HL-60/S4 treated with retinoic acid at 250 ng/mL for 4 days and 3 days (cell line): ENCODE measurements at regions not wholly inside any gene's neighbourhood (a gene's known extent, or its start where the extent isn't known, plus 50 kb on each side); places are given as distances from the start of the nearest gene placed in this dataset.
"Not testable (repeated sequence)": the region's sequence is repeated elsewhere in the genome, so short reads cannot be mapped to it uniquely, and the experiment has no call there.

ENCODE experiments used
- in situ Hi-C: fragments of 300-500 bp; cut with MboI; formaldehyde crosslinking; loops from 2 replicates; pipeline ENCODE4 v1.7.0; 2022; ENCODE audit warnings: low sequenced_read_pairs

DNA sequence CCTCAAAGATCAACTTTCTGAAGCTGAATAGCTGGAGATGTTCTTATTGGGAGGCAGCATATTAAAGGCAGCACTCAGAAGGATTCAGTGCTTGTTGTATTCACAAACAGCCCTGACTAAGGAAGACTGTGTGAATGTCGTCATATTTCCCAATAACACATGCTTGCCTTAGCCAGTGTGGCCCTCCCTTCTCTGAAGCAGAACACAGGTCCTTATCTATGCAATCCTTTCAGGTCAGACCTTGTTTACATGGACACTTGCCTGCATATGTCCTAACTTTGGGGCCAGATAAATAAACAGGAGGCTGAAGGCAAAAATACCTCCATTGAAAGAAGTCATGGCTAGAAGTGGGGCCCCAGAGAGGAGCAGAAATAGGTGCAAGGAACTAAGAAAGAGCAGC, 97.2 kb downstream of the SLC4A3 start:
- in situ Hi-C loops: no loop called here

GRCh38 chr2:219726916-219727315, 99.5 kb downstream of the SLC4A3 start:
- in situ Hi-C loops: no loop called here

DNA sequence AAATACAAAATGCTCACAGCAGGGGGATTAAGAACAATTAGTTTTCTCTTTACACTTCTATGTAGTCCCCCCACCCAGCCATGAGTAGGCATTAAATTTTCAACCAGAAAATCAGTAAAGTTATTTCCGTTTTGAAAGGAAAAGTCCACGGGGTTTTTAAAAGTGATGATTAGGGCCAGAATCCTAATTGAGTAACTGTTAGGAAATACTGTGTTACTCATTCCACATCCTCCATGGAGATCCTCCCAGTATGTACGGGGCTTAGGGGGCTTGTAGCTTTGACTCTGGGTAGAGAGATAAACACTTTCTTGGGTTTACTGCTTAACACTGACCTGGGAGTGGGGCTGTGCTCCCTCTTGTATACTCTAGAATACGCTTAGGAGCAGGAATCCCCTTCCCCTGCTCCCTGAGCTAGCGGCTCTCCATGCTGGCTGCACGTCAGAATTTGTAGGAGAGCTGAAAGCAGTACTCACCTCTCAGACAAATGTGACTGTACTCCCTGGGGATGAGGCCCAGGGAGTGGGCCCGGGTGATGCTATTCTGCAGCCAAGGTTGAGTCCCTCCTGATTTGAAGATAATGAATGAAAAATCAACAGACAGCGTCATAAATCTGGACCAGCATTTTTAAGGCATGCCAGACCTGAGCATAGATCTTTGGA, 100.5 kb downstream of the SLC4A3 start:
- in situ Hi-C loops: no loop called here

DNA sequence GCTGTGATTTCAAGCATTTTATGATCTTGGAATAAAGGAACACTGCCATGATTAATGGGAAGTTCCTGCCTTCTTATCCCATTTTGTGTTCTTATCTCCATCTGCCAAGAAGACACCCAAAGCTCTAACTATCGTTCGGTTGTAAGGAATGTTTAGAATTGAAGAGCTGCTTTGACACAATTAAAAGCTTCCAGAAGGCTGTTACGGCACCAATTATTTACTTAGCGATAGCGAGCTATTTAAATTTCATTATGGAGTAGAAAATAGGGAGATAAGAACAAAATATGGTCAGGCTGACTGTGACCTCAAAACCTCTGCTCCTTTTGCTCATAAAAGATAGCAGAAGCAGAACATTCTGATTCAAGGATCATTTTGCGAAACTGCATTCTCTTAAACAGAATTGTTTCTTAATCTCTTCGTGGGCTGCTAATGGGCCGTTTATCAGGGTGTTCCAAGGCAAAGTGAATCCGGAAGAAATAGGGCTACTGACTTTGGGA, 101.6 kb downstream of the SLC4A3 start:
- in situ Hi-C loops: no loop called here

DNA sequence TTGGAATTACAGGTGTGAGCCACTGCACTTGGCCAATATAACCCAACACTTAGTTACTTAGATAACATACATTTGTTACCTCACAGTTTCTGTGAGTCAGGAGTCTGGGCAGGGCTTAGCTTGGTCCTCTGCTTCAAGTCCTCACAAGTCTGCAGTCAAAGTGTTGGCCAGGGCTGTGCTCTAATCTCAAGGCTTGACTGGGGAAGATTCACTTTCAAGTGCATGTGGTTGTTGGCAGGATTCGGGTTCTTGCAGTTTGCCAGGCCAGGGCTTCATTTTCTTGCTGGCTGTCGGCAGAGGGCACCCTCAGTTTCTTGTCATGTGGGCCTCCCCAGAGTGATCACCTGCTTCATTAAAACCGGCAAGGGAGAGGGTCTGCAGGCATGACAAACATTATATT, 103.7 kb downstream of the SLC4A3 start:
- in situ Hi-C loops: no loop called here

- in situ Hi-C loops: no loop called here
Measured at GRCh38 chr2:219733106-219733505, 105.7 kb downstream of the SLC4A3 start.

DNA sequence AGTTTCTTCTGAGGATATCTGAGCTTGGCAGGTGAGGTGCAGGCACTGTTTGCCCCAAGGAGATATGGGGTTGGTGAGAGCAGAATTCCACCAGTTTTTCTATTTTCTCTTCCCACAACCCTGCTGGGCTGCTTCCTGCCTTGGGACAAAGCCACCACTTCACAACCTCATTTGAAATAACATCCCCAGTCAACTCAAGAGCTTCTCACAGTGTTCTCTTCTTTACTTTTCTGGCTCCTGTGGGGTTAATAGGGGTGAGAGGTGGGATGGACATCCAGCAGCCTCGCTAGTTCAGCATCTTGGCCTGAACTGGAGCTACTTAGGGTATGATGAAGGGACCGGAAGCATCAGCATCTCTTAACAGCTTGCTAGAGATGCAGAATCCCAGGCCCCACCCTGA, 106.3 kb downstream of the SLC4A3 start:
- in situ Hi-C loops: no loop called here

DNA sequence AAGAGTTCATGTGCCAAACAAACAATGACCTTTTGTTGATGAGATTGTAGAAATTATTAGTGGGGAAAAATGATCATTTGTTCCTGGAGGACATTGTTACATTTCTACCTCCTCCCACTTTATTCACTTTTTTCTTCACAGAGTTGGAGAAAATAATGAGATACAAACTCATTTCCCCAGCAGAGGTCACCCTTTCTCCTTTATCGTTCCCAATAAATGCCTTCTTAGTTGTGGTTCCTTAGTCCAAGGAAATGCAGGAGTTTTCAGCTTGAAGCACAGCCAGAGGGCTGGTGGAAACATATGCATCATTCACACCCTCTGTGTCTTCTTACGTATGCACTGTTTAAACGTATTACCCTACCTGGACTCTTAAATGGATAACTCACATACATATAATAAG, 108.8 kb downstream of the SLC4A3 start:
- in situ Hi-C loops: no loop called here

DNA sequence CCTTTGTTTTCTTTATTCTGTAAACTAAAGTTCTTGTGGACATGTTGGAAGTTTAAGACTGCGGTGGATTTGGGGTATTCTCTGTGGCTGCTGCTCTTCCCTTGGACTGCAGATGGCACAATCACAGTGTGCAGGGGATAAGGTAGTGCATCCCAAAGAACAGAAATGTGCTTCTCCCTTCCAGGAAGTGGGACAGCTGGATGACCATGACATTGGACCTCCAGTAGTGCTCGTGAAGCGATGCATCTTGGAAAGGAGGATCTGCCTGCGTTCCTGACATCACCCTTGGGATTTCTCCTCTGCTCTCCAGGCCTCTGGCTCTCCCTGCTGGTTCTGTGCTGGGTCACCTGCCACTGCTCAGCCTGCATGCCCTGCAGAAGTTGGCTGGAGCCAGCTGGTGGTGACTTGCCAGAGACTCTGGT, 109.9 kb downstream of the SLC4A3 start:
- in situ Hi-C loops: no loop called here

DNA sequence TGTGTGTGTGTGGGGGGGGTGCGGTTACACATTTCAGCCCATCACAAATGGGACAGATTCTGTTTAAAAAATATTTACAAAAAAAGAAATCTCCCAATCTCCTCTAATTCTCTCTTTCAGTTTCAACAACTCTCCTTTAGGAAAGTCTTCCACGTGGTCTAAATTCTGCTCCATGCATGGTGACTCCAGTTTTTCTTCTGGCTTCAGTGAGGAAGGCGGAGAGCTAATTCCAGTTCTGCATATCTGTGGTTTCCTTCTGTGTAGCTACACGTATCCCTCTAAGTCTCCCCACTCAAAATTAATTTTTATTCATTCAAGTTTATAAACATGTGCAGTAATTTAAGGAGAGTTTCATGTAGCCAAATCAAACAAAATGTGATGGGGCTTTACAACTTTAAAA, 111.6 kb downstream of the SLC4A3 start:
- in situ Hi-C loops: no loop called here

DNA sequence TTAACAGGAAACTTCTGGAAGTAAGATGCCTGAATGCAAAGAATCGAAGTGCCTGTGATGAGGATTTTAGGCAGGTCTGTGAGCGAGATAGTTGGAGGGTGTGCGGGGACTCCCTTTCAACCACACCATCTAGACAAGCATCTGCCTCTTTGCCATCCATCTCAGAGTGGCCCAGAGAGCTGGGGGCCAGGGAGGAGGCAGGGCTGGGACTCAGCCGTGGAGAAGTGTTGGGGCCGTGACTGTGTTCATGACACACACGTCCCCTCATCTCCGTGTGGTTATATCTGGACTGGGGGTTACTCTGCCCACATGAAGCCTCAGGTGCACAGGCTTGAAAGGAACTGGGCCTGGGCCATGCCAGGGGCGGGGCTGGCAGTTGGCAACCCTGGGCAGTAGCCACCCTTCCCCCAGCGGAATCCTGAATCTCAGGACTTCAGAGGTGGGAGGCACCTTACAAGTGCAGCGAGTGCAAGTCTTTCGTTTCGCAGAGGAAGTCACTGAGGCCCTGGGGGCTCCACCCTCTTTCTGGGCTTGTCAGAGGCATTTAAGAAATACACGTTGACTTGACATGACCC, 112.5 kb downstream of the SLC4A3 start:
- in situ Hi-C loops: no loop called here

GRCh38 chr2:219743548-219743947, 116.1 kb downstream of the SLC4A3 start:
- in situ Hi-C loops: no loop called here

GRCh38 chr2:219744066-219744465, 116.6 kb downstream of the SLC4A3 start:
- in situ Hi-C loops: no loop called here

DNA sequence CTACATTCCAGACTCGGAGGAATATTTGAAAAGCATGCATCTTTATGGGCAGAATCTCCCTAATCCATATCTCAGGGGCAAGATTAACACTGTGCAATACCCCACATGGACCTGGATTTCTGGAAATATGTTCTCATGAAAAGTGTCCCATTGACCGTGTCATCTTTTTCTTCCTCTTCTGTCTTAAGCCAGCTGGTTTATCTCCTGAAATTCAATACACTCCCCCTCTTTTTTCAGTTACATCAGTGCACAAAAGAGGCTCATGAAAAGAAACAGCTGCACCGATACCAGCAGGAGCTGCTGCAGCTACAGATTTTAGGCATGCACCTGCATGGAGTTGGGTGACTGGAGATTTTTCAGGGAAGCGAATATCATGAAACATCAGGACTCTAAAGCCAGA, 117.2 kb downstream of the SLC4A3 start:
- in situ Hi-C loops: no loop called here

GRCh38 chr2:219747637-219748036, 120.2 kb downstream of the SLC4A3 start:
- in situ Hi-C loops: no loop called here

DNA sequence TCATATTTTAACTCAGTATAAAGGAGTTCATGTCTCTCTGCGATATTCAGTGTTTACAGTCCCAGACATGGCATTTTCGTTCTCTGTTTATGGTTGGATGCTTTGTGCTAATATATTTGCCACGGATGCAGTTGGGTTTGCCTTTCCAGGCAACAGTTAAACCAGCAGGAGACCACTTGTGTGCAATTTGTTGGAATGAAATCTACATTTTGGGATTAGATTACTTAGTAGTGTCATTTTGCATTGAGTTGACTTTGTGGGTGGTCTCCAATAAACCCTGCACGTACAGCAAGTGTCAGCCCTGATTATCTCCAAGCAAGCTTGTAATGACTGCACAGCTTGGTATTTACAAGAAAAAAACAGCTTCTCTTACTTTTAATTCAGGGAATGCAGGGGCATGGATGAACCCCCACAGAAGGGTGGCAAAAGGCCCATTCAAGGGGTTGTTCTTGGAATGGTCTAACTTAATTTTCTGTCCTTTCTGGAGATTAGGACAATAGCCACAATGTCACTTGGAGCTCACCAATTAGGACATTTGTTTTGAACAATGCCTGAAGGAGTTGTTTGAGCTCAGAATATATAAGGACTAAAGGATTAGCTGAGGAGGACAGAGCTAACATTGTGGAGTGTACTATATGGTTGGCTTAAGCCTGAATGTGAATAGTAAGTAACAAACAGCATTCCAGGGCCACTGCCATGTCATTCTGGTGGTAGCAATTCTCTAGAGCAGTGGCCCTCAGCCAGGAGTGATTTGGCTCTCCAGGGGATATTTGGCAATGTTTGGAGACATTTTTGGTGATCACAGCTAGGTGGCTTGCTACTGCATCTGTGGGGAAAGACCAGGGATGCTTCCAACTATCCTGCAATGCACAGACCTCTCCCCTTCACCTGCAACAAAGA, 121.5 kb downstream of the SLC4A3 start:
- in situ Hi-C loops: no loop called here

DNA sequence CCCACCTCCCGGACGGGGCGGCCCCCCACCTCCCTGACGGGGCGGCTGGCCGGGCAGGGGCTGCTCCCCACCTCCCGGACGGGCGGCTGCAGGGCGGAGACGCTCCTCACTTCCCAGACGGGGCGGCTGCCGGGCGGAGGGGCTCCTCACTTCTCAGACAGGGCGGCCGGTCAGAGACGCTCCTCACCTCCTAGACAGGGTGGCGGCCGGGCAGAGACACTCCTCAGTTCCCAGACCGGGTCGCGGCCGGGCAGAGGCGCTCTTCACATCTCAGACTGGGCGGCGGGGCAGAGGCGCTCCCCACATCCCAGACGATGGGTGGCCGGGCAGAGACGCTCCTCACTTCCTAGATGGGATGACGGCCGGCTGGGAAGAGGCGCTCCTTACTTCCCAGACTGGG, 123.7 kb downstream of the SLC4A3 start:
- in situ Hi-C loops: not testable (repeated sequence)

- in situ Hi-C loops: no loop called here
Measured at GRCh38 chr2:219752726-219753125, 125.3 kb downstream of the SLC4A3 start.

DNA sequence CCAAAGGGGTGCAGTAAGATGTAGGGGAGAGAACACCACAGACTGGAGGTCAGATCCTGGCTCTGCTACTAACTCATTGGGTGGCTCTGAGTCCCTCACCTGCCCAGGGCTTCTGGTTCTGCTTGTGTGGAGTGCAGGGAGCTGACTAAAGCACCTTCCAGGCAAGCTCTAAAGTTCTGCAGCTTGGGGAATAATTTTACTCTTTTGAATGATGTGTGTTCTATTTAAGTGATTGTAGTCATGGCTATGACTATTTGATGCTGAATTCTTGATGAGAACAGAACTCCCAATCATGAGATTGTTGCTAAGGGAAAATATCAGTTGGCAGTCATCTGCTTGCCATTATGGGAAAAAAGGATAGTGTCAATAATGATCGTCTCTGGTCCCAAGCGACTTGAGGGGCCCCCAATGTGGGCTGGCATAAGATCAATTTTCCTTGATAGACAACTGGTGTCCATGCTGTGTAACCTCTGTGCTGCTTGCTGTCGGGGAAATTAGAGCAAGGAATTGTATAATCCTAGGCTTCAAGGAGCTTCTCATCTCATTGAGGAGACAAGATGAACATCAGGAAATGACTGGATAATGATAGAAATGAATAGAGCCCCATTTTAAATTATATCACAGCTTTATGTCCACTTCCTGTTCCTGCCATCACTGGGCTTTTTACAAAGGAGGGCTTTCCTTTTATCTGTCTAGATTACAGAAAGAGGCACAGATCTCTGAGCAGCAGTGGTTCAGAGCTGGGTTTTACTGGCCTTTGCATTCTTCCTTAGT, 131.7 kb downstream of the SLC4A3 start:
- in situ Hi-C loops: no loop called here

DNA sequence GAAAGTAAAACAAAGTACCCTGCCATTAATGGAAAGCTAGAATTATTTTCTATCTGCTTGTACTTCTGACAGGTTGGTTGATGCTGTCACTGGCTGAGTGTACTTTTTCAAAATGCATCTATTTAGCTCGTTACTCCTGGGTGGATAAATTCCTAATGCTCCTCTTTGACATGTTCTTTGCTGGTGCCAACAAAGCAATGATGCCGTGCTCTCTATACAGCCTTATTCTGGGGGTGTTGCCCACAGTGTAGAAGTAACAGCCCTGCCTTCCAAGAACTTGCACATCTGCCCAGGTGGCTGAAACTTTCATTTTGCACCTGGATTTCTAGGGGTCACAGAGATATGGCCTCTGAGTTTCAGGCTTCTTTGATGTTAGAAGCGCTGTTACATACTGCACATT, 132.4 kb downstream of the SLC4A3 start:
- in situ Hi-C loops: no loop called here
